ENCODE measurements at regions not wholly inside any gene's neighbourhood (a gene's known extent, or its start where the extent isn't known, plus 50 kb on each side); places are given as distances from the start of the nearest gene placed in this dataset.

GRCh38 chr2:151095463-151095862 is 166.2 kb downstream of the RBM43 start (continued):
- TF ChIP-seq, protein P1, sequence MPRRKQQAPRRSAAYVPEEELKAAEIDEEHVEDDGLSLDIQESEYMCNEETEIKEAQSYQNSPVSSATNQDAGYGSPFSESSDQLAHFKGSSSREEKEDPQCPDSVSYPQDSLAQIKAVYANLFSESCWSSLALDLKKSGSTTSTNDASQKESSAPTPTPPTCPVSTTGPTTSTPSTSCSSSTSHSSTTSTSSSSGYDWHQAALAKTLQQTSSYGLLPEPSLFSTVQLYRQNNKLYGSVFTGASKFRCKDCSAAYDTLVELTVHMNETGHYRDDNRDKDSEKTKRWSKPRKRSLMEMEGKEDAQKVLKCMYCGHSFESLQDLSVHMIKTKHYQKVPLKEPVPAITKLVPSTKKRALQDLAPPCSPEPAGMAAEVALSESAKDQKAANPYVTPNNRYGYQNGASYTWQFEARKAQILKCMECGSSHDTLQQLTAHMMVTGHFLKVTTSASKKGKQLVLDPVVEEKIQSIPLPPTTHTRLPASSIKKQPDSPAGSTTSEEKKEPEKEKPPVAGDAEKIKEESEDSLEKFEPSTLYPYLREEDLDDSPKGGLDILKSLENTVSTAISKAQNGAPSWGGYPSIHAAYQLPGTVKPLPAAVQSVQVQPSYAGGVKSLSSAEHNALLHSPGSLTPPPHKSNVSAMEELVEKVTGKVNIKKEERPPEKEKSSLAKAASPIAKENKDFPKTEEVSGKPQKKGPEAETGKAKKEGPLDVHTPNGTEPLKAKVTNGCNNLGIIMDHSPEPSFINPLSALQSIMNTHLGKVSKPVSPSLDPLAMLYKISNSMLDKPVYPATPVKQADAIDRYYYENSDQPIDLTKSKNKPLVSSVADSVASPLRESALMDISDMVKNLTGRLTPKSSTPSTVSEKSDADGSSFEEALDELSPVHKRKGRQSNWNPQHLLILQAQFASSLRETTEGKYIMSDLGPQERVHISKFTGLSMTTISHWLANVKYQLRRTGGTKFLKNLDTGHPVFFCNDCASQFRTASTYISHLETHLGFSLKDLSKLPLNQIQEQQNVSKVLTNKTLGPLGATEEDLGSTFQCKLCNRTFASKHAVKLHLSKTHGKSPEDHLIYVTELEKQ (tag by site-specific recombination; IDR thresholded peaks at IDR 0.05; ENCODE audit: borderline replicate concordance): no peak
- no peak for TF ChIP-seq ZNF138 (tag by site-specific recombination; IDR thresholded peaks at IDR 0.05; ENCODE audit: borderline replicate concordance)

GRCh38 chr2:151091583-151091982 is 170.1 kb downstream of the RBM43 start:
- CTCF ChIA-PET: interaction anchor here (0.6 kb wide), 1 partner anchor 147 kb away, joined by 4 read pairs; no protein-coding TSS in a partner anchor
- POLR2A ChIA-PET: no interaction called here
- Histone ChIP-seq H3K9me3 (ENCODE audit: control insufficient read depth, insufficient read depth, low read depth, low read length) (no peaks in the 10 kb centered on the region), H3K36me3 (ENCODE audit: control insufficient read depth in 2 of 2, insufficient read depth in 1 of 2, low read length in 2 of 2) (no peaks in the 10 kb centered on the region), H3K4me1 (ENCODE audit: control insufficient read depth, insufficient read depth, low read length) (no peaks in the 10 kb centered on the region), H3K27ac (ENCODE audit: extremely low read depth, low read depth, low read length) (no peak overlapping the region), H3K4me3 (ENCODE audit: low read depth, low read length) (no peak overlapping the region)
- no peak for TF ChIP-seq ZNF19 (tag by site-specific recombination; IDR thresholded peaks at IDR 0.05; ENCODE audit: low read depth)
- no peak for TF ChIP-seq ZFP3 (tag by site-specific recombination; IDR thresholded peaks at IDR 0.05; ENCODE audit: low read depth)
- no peak for TF ChIP-seq ZNF274 (IDR thresholded peaks at IDR 0.05; ENCODE audit: low read length)
- no peak for TF ChIP-seq ZNF274 (tag by site-specific recombination; IDR thresholded peaks at IDR 0.05; ENCODE audit: borderline replicate concordance)
- no peak for TF ChIP-seq ZNF248 (tag by site-specific recombination; IDR thresholded peaks at IDR 0.05)
- TF ChIP-seq ZNF768 (tag by site-specific recombination; IDR thresholded peaks at IDR 0.05): no peak

GRCh38 chr2:151087377-151087776 is 174.3 kb downstream of the RBM43 start:
- H3K27ac ChIP-seq (ENCODE audit: extremely low read depth, low read depth, low read length): no peak overlapping the region
- H3K4me3 ChIP-seq (ENCODE audit: low read depth, low read length): no peak overlapping the region
- no peaks in the 10 kb centered on the region for H3K36me3 ChIP-seq (ENCODE audit: control insufficient read depth in 2 of 2, insufficient read depth in 1 of 2, low read length in 2 of 2)
- TF ChIP-seq ZNF626 (tag by site-specific recombination; IDR thresholded peaks at IDR 0.05) (no peak), ZNF830 (tag by site-specific recombination; IDR thresholded peaks at IDR 0.05; ENCODE audit: low read depth) (no peak), ZNF707 (tag by site-specific recombination; IDR thresholded peaks at IDR 0.05) (no peak), ZSCAN23 (tag by site-specific recombination; IDR thresholded peaks at IDR 0.05) (no peak), ZFP69B (tag by site-specific recombination; IDR thresholded peaks at IDR 0.05) (no peak), ZFP3 (tag by site-specific recombination; IDR thresholded peaks at IDR 0.05; ENCODE audit: low read depth) (no peak), ZNF19 (tag by site-specific recombination; IDR thresholded peaks at IDR 0.05; ENCODE audit: low read depth) (no peak), ZNF341 (tag by site-specific recombination; IDR thresholded peaks at IDR 0.05; ENCODE audit: low read depth) (no peak), SALL2 (tag by site-specific recombination; IDR thresholded peaks at IDR 0.05; ENCODE audit: borderline replicate concordance) (no peak), YY1 (tag by site-specific recombination; IDR thresholded peaks at IDR 0.05) (no peak)
- H3K9me3 ChIP-seq (ENCODE audit: control insufficient read depth, insufficient read depth, low read depth, low read length): no peaks in the 10 kb centered on the region
- no peaks in the 10 kb centered on the region for H3K4me1 ChIP-seq (ENCODE audit: control insufficient read depth, insufficient read depth, low read length)
- CTCF ChIA-PET: interaction anchor here (0.7 kb wide), 1 partner anchor 802 kb away, joined by 4 read pairs; no protein-coding TSS in a partner anchor
- POLR2A ChIA-PET: no interaction called here

- Histone ChIP-seq H3K9me3 (ENCODE audit: control insufficient read depth, insufficient read depth, low read depth, low read length) (no peaks in the 10 kb centered on the region), H3K4me1 (ENCODE audit: control insufficient read depth, insufficient read depth, low read length) (no peaks in the 10 kb centered on the region), H3K27ac (ENCODE audit: extremely low read depth, low read depth, low read length) (no peak overlapping the region), H3K4me3 (ENCODE audit: low read depth, low read length) (no peak overlapping the region), H3K36me3 (ENCODE audit: control insufficient read depth in 2 of 2, insufficient read depth in 1 of 2, low read length in 2 of 2) (no peaks in the 10 kb centered on the region)
- POLR2A ChIA-PET: interaction anchor here (0.5 kb wide), 1 partner anchor 221 kb away, joined by 3 read pairs; no protein-coding TSS in a partner anchor
- CTCF ChIA-PET: interaction anchor here (1.5 kb wide), 1 partner anchor 154 kb away, joined by 4 read pairs; no protein-coding TSS in a partner anchor
- TF ChIP-seq GFI1B (tag by site-specific recombination; IDR thresholded peaks at IDR 0.05) (no peak), ZNF529 (tag by site-specific recombination; IDR thresholded peaks at IDR 0.05; ENCODE audit: insufficient replicate concordance) (no peak), ZNF660 (tag by site-specific recombination; IDR thresholded peaks at IDR 0.05) (no peak), GLIS1 (tag by site-specific recombination; IDR thresholded peaks at IDR 0.05) (no peak), REST (tag by site-specific recombination; IDR thresholded peaks at IDR 0.05) (no peak)
Measured at GRCh38 chr2:151085181-151085611, 176.5 kb downstream of the RBM43 start.

Data from HEK293 (cell line).